CD4-positive, alpha-beta T cell treated with Interferon alpha-2 for 1 hour (primary cell): ENCODE measurements at regions not wholly inside any gene's neighbourhood (a gene's known extent, or its start where the extent isn't known, plus 50 kb on each side); places are given as distances from the start of the nearest gene placed in this dataset.

Source experiments
- DNase-seq, 2 donors: peaks; one replicate each; pipeline ENCODE4 v3.0.0-alpha.2; 2020 to 2022

DNA sequence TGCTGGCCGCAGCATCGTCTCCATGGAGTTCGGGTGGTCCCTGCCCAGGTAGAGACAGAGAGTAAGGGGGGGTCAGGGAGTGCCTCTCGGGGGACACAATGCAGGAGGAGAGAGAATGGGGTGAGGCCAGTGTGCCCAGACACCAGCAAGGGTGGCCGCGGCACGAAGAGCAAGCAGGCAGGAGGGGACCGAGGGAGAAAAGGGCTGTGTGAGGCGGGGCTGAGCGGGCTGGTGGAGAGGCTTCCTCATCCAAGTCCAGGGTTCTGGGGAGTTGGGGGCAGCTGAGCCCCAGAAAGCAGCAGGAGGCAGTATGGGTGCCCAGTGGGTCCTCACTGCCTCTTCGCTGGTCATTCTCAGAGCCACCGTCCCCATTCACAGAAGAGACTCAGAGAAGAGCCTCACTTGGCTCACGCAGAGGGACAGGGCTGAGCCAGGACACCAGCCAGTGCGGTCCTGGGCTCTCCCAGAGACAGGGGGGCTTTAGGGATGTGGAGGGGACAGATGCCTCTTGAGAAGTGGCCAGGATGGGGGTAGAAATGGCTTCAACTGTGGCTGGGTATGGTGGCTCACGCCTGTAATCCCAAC lies 78.9 kb downstream of the MICALL2 start:
- no peak for DNase-seq

DNA sequence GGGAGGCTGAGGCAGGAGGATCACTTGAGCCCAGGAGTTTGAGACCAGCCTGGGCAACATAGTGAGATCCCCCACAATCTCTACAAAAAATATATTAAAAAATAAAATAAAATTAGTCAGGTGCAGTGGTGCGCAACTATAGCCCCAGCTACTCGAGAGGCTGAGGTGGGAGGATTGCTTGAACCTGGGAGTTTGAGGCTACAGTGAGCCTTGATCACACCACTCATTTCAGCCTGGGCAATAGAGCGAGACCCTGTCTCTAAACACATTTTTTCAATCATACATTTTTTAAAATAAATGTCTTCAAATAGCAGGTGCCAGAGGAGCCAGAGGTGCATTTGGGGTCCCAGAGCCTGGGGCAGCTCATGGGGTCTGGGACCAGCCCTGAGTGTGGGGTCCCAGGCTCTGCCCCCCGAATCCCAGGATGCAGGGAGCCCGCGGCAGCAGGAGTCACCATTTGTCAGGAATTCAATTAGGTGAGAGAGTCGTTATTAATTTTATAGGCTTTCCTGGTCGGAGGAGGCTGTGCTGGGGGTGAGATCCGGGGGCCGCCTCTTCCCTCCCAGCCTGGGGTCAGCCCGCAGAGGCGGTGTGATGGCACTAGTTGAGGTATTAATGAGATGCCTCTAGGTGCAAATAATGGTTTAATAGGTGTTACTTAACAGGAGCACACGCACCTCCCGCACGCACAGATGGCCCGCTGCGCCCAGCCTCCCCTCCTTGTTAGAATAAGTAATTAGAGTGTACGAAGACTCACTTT lies 78.3 kb downstream of the MICALL2 start:
- DNase-seq: no peak

DNA sequence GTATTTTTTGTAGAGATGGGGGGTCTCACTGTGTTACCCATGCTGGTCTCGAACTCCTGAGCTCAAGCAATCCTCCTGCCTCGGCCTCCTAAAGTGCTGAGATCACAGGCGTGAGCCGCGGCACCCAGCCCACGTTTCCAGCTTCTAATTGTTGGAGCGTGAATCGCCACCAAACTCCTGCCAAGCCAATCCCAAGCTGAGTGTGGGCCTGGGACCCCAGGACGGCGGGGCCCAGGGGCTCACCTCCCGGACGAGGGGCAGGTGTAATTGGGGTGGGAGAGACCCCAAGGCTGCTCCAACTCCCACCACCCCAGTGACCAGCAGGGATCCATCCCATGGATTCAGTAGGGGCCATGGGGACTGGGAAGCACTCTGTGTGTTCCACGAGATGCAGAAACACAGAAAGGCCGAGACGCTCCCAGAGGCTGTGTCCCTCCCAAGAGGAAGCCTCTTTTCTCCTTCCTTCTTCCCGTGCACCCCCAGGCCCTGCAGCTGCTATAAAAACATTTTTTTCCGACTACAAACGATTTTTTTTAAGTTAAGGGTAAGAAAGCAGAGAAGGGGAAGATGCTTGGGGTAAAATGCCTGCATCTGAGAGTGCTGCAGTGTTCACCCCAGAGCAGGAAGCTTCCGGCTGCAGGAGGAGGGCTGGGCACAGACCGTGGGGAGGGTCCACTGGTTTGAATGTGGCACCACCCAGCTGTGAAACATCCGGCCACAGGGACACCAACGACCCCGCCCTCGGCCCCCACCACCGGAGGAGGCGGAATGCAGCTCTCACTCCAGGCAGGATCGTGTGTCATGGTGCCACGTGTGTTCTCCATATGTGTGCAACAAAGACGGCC lies 76.5 kb downstream of the MICALL2 start:
- DNase-seq: no peak

DNA sequence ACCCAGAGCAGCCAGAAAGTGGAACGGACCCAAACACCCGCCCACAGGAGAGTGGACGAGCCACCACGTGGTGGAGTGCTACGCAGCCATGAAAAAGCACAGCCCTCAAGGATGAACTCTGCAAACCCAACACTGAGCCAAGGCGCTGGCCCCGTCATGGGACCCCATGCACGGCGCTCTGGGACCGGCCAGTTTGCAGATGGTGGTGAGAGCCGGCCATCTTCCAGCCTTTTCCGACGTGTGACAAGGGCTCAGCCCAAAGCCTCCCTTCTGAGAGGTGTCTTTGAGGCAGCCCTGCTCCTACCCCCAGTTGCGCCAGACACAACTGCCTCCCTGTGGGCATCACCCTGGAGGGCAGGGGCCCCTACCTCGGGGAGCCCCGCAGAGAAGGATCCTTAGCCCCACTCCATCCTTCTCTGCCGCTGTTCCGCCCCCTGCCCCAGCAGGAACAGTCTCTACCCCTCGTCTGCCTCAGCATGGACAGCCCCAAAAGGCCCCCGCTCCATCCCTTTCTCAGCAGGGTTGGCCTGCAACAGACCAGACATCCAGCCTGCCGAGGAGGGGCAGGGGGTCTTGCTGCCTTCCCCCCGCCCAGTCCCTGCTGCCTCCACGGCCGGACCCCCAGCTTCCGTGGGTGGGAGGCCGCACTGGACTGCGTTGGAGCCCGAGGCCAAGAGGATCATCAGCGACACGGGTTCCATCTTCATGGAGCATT lies 75.7 kb downstream of the MICALL2 start:
- no peak for DNase-seq

DNA sequence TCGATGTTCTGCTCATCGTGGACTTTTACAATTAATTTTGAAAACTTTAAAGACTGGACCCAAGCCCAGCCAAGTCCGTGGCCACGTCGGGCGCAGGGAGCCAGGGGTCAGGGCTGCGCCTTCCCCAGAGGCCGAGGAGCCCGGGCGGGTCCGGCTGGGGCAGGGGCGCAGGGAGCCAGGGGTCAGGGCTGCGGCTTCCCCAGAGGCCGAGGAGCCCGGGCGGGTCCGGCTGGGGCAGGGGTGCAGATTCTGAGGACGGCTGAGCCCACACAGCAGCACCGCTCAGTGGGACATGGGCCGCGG lies 75.2 kb downstream of the MICALL2 start:
- no peak for DNase-seq
